Lung microvascular endothelial cell (primary cell): ENCODE measurements at regions not wholly inside any gene's neighbourhood (a gene's known extent, or its start where the extent isn't known, plus 50 kb on each side); places are given as distances from the start of the nearest gene placed in this dataset.
A peak's percentile ranks its signal among the peaks of the same experiment; 100 is the strongest.

ENCODE experiments used
- DNase-seq, 2 donors: peaks; one replicate each; pipeline versions ENCODE4 v3.0.0 to v3.0.0-alpha.2; 2010; ENCODE audit warnings: low read depth in 2 of 2

DNA sequence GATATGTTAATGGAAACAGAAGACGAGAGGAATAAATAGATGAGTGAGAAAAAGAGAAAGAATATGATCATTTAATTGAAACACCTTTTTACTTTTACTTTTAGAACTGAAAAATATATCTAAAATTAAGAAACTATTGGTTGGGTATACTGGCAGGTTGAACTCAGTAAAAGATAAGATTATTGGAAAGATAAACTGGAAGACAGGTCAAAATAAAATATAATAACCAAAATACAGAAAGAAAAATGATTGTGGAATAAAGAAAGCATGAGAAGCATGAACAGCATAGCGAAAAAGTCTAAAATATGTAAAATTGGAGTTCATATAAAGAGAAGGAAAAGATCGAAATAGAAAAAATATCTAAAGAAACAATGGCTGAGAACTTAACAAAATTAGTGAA is 242.2 kb upstream of the MIR17HG start:
- DNase-seq: no peak

DNA sequence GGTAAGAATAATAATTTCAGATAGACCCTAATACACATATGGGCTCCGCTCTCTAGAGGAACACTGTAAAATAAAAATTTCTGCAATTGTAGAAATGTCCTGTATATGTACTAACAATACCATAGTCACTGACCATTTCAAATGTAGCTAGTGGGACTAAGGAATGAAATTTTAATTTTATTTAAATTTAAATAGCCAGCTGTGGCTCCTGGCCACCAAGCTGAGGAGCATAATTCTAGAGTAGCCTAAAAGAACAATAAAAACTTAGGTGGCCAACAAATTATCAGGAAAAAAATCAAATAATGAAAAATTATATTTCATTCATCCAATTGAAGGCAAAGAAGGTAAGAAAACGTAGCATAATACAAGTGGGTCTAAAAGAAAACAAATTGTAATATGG is 240.9 kb upstream of the MIR17HG start:
- DNase-seq: no peak

- no peak for DNase-seq
These were observed 239.2 kb upstream of the MIR17HG start for GRCh38 chr13:91108315-91108714.

- DNase-seq: peak in 1 of 2 donors; percentile 0
These were observed 235.8 kb upstream of the MIR17HG start for GRCh38 chr13:91111476-91112200.

- DNase-seq: no peak
These were observed 235.1 kb upstream of the MIR17HG start for GRCh38 chr13:91112201-91112923.

GRCh38 chr13:91112924-91113277 is 234.6 kb upstream of the MIR17HG start:
- no peak for DNase-seq

- DNase-seq: no peak
These were observed 231.7 kb upstream of the MIR17HG start for GRCh38 chr13:91115776-91116175.

GRCh38 chr13:91117351-91117750 is 230.1 kb upstream of the MIR17HG start:
- DNase-seq: no peak

GRCh38 chr13:91119643-91120042 is 227.8 kb upstream of the MIR17HG start:
- no peak for DNase-seq

DNA sequence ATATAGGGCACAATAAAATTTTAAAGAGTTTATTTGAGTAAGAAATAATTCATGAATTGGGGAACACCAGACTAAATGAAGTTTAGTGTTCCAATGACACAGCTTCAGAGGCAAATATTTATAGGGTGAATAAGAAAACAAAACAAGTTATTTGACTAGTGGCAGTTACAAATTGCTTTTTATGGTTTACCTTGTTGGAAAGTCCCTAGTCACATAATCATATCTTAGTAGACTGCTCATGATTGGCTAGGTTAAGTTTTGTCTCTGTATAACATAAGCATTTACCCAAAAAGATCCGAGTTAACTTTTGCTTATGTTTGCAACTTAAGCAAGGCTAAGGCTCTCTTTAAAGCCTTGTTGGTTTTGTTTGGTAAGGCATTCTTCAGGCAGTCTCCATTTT is 224.7 kb upstream of the MIR17HG start:
- no peak for DNase-seq

- no peak for DNase-seq
These were observed 223.9 kb upstream of the MIR17HG start for GRCh38 chr13:91123456-91124127.

DNA sequence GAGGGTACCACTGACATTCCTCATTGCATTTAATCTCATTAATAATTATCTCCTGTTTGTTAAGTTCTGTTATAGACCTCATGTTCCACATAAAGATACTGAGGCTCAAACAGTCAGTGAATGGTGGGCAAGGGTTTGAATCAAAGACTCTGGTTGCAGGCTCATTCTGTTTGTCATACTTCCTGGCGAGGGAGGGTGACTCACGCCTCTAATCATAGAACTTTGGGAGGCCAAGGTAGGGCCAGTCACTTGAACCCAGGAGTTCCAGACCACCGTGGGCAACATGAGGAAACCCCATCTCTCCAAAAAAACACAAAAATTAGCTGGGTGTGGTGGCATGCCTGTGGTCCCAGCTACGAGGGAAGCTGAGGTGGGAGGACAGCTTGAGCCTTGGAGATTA is 220.7 kb upstream of the MIR17HG start:
- no peak for DNase-seq

GRCh38 chr13:91127995-91128394 is 219.5 kb upstream of the MIR17HG start:
- no peak for DNase-seq

- DNase-seq: no peak
These were observed 215.1 kb upstream of the MIR17HG start for GRCh38 chr13:91132381-91132780.

DNA sequence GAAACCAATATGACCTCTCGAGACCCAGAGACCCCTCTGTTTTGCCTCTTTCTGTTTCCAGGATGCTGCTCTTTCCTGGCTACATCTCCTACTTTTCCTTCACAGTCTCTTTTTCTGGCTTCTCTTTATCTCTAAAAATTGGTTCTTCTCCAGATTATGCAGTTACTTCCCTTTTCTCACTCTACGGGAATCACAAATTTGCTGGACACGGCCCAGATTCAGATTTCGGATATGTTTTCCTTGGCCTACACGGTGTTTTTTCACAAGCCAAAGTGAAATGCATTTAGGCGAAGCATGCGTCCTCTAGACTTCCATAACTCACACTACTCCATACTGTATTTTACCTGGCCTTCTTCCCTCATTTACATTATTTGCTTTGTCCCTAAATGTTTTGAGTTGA is 214.7 kb upstream of the MIR17HG start:
- DNase-seq: peak in 1 of 2 donors; percentile 85

DNA sequence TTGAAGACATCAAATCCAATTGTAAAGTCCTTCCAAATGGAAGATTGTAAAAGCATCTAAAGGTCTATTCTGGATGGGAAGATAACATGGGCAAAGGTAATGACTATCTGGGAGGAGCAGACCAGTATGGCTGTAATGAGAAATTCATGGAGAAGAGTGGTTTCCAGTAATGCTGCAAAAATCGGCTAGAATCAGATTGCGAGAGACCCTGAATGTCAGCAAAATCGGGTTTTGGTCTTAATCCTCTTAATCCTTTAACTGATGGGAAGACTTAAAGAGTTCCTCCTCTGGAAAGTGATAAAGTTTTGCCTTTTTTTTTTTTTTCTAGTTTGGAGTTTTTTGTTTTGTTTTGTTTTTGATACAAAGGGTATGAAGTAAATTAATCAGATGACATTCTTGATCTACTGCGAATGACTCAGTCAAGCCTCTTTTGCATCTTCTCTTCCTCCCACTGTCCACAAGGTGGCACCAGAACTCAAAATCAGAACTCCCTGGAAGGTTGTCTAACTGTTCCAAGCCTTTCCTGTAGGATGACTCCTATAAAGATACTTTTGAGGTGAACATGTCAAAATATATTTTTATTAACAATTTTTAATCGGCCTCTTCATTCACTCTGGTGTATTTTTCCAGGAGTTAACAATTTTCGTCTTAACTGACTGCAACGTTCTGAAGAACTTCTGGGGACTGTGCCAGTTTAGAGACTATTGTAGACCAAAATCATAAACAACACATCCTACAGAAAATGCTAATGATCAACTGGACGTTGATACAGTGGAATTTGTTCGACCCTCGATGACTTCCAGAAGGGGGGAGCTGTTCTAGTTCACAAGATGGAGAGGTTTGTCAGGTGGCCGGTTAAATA is 213.3 kb upstream of the MIR17HG start:
- DNase-seq: peak; percentile 70 to 73

DNA sequence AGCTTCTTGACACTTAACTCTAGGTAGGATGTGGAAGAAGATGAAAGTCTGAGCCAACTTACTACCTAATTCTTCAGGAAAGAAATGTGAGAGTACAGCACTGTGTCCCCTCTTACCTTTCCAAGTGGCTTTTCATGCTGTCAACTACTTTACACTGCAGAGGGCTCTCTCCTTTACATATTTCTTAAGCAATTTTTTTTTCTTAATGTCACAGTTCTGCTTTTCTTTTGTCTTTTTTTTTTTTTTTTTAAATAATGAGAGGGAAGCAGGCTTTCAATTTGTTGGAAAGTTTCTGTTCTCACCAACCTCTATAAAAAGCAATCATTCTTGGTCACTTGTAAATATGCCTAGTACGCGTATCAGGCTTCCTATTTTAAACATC is 212.7 kb upstream of the MIR17HG start:
- DNase-seq: no peak

DNA sequence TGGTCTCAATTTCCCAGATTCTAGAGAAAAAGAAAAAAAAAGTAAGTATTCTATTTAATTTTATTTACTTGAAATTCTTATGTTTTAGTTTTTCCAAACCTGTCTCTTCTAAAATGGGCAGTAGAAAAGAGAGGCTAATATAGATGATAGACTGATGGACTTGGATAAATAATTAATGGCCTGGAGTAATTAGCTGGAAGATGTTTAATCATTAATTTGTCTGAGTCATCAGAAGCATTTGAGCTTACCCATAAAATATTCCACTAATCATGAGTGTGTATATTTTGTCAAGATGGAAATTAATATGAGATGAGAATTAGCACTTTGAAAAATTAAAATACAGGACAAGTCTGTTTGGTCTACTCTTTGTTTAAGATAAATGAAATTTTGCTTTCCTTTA is 212.1 kb upstream of the MIR17HG start:
- DNase-seq: no peak

GRCh38 chr13:91135968-91136367 is 211.5 kb upstream of the MIR17HG start:
- no peak for DNase-seq

GRCh38 chr13:91136806-91137205 is 210.7 kb upstream of the MIR17HG start:
- DNase-seq: no peak

DNA sequence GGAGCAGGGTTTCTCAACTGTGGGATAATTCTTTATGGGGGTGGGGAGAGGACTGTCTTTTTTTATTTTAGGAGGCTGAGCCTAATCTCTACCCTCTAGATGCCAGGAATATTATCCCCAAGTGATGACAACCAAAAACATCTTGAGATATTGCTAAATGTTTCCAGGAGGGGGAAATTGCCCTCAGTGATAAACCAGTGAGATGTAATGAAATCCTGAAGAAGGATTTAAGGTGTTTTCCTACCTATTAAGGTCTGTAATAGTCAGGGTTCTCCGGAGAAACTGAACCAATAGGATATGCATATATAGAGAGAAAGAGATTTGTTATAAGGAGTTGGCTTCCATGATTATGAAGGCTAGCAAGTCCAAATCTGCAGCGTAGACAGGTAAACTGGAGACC is 208.3 kb upstream of the MIR17HG start:
- no peak for DNase-seq

- DNase-seq: no peak
These were observed 205.9 kb upstream of the MIR17HG start for GRCh38 chr13:91141543-91142061.
